K562 (cell line): ENCODE measurements at regions not wholly inside any gene's neighbourhood (a gene's known extent, or its start where the extent isn't known, plus 50 kb on each side); places are given as distances from the start of the nearest gene placed in this dataset.

ENCODE experiments used
- ERF ChIP-seq: fragments of 450-650 bp; formaldehyde crosslinking; IDR thresholded peaks from 2 replicates; pipeline ENCODE4 v1.4.0; 2020; ENCODE audit warnings: mild to moderate bottlenecking, mixed read lengths
- ZNF561 ChIP-seq: fragments of 450-650 bp; formaldehyde crosslinking; conservative IDR thresholded peaks from 2 replicates; pipeline ENCODE4 v1.4.0; 2020; ENCODE audit warnings: mild to moderate bottlenecking, moderate library complexity
- TF ChIP-seq, protein P1 (sequence below): sonication (generic); formaldehyde crosslinking; IDR thresholded peaks from 2 replicates; pipeline ENCODE4 v1.8.0; 2022; ENCODE audit warnings: mild to moderate bottlenecking, missing genetic modification reagents
- TF ChIP-seq, protein P2 (sequence below): fragments of 250-450 bp; sonication (Bioruptor Pico); IDR thresholded peaks from 2 replicates; pipeline ENCODE4 v1.5.0; 2022; ENCODE audit warnings: mild to moderate bottlenecking

DNA sequence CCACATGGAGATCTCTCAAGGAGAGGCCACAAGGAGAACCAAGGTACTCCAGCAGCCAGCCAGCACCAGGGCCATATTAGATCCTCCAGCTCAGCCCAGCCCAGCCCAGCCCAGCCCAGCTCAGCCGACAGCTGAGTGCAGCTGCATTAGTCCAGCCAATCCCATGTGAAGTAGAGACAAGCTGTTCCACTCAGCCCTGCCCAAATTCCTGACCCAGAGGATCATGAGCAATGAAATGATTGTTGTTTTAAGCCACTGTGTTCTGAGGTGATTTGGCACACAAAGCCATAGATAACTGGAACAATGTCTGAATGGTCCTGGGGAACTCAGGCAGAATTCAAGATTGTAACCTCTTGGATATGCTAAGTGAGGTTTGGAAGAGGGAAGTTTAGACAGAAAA lies 59.5 kb upstream of the BMP2 start (continued):
- TF ChIP-seq, protein P1, sequence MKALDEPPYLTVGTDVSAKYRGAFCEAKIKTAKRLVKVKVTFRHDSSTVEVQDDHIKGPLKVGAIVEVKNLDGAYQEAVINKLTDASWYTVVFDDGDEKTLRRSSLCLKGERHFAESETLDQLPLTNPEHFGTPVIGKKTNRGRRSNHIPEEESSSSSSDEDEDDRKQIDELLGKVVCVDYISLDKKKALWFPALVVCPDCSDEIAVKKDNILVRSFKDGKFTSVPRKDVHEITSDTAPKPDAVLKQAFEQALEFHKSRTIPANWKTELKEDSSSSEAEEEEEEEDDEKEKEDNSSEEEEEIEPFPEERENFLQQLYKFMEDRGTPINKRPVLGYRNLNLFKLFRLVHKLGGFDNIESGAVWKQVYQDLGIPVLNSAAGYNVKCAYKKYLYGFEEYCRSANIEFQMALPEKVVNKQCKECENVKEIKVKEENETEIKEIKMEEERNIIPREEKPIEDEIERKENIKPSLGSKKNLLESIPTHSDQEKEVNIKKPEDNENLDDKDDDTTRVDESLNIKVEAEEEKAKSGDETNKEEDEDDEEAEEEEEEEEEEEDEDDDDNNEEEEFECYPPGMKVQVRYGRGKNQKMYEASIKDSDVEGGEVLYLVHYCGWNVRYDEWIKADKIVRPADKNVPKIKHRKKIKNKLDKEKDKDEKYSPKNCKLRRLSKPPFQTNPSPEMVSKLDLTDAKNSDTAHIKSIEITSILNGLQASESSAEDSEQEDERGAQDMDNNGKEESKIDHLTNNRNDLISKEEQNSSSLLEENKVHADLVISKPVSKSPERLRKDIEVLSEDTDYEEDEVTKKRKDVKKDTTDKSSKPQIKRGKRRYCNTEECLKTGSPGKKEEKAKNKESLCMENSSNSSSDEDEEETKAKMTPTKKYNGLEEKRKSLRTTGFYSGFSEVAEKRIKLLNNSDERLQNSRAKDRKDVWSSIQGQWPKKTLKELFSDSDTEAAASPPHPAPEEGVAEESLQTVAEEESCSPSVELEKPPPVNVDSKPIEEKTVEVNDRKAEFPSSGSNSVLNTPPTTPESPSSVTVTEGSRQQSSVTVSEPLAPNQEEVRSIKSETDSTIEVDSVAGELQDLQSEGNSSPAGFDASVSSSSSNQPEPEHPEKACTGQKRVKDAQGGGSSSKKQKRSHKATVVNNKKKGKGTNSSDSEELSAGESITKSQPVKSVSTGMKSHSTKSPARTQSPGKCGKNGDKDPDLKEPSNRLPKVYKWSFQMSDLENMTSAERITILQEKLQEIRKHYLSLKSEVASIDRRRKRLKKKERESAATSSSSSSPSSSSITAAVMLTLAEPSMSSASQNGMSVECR (CRISPR knock-in tag): no peak
- TF ChIP-seq ERF (CRISPR knock-in tag) (no peak), ZNF561 (CRISPR knock-in tag) (no peak)
- TF ChIP-seq, protein P2, sequence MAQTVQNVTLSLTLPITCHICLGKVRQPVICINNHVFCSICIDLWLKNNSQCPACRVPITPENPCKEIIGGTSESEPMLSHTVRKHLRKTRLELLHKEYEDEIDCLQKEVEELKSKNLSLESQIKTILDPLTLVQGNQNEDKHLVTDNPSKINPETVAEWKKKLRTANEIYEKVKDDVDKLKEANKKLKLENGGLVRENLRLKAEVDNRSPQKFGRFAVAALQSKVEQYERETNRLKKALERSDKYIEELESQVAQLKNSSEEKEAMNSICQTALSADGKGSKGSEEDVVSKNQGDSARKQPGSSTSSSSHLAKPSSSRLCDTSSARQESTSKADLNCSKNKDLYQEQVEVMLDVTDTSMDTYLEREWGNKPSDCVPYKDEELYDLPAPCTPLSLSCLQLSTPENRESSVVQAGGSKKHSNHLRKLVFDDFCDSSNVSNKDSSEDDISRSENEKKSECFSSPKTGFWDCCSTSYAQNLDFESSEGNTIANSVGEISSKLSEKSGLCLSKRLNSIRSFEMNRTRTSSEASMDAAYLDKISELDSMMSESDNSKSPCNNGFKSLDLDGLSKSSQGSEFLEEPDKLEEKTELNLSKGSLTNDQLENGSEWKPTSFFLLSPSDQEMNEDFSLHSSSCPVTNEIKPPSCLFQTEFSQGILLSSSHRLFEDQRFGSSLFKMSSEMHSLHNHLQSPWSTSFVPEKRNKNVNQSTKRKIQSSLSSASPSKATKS (CRISPR knock-in tag): no peak
- TF ChIP-seq, all 486 proteins: peak for 0
